ENCODE measurements at regions not wholly inside any gene's neighbourhood (a gene's known extent, or its start where the extent isn't known, plus 50 kb on each side); places are given as distances from the start of the nearest gene placed in this dataset.
"Not testable (repeated sequence)": the region's sequence is repeated elsewhere in the genome, so short reads cannot be mapped to it uniquely, and the experiment has no call there.

- ATAC-seq (no peak), DNase-seq (no peak)
- no peak for TF ChIP-seq CTCF (IDR thresholded peaks at IDR 0.05)
- Histone ChIP-seq H3K4me3 (no peak overlapping the region), H3K4me1 (ENCODE audit: low read depth) (no peaks in the 10 kb centered on the region), H3K36me3 (ENCODE audit: low read depth) (no peaks in the 10 kb centered on the region), H3K9me3 (no peaks in the 10 kb centered on the region)
- intact Hi-C loops (cut with DNase I, micrococcal nuclease): no loop called here
Observed at GRCh38 chr17:20721171-20721570, 141.6 kb downstream of the CDRT15L2 start.

GRCh38 chr17:20724391-20724790 lies 144.9 kb downstream of the CDRT15L2 start:
- H3K36me3 ChIP-seq (ENCODE audit: low read depth); H3K4me3 ChIP-seq; H3K4me1 ChIP-seq (ENCODE audit: low read depth); H3K9me3 ChIP-seq; DNase-seq; intact Hi-C loops (cut with DNase I, micrococcal nuclease): not testable (repeated sequence)
- ATAC-seq: peak; percentile 31

- intact Hi-C loops (cut with DNase I, micrococcal nuclease); ATAC-seq; H3K36me3 ChIP-seq (ENCODE audit: low read depth); H3K4me3 ChIP-seq; H3K4me1 ChIP-seq (ENCODE audit: low read depth); H3K9me3 ChIP-seq; DNase-seq: not testable (repeated sequence)
Observed at GRCh38 chr17:20727201-20727600, 147.7 kb downstream of the CDRT15L2 start.

GRCh38 chr17:20728181-20728580 lies 148.7 kb downstream of the CDRT15L2 start:
- intact Hi-C loops (cut with DNase I, micrococcal nuclease): no loop called here
- TF ChIP-seq CTCF (IDR thresholded peaks at IDR 0.05): no peak
- no peak for ATAC-seq

GRCh38 chr17:20731131-20731530 lies 151.6 kb downstream of the CDRT15L2 start:
- intact Hi-C loops (cut with DNase I, micrococcal nuclease); H3K4me1 ChIP-seq (ENCODE audit: low read depth); ATAC-seq; H3K4me3 ChIP-seq; H3K36me3 ChIP-seq (ENCODE audit: low read depth); H3K9me3 ChIP-seq; DNase-seq: not testable (repeated sequence)

More at GRCh38 chr17:20728181-20728580, 148.7 kb downstream of the CDRT15L2 start:
- Histone ChIP-seq H3K36me3 (ENCODE audit: low read depth) (no peaks in the 10 kb centered on the region), H3K4me3 (no peak overlapping the region), H3K4me1 (ENCODE audit: low read depth) (no peaks in the 10 kb centered on the region), H3K9me3 (no peaks in the 10 kb centered on the region)
- DNase-seq: no peak

- intact Hi-C loops (cut with DNase I, micrococcal nuclease): no loop called here
- Histone ChIP-seq H3K4me1 (ENCODE audit: low read depth) (no peaks in the 10 kb centered on the region), H3K9me3 (no peaks in the 10 kb centered on the region), H3K36me3 (ENCODE audit: low read depth) (no peaks in the 10 kb centered on the region), H3K4me3 (no peak overlapping the region)
- ATAC-seq: no peak
- no peak for DNase-seq
- no peak for TF ChIP-seq CTCF (IDR thresholded peaks at IDR 0.05)
Observed at GRCh38 chr17:20733923-20734322, 154.4 kb downstream of the CDRT15L2 start.

GRCh38 chr17:20735796-20736195 lies 156.3 kb downstream of the CDRT15L2 start:
- Histone ChIP-seq H3K4me3 (no peak overlapping the region), H3K4me1 (ENCODE audit: low read depth) (no peaks in the 10 kb centered on the region), H3K36me3 (ENCODE audit: low read depth) (no peaks in the 10 kb centered on the region), H3K9me3 (no peaks in the 10 kb centered on the region)
- no peak for TF ChIP-seq CTCF (IDR thresholded peaks at IDR 0.05)
- DNase-seq: no peak
- intact Hi-C loops (cut with DNase I, micrococcal nuclease): no loop called here
- peak; percentile 54 for ATAC-seq

- H3K36me3 ChIP-seq (ENCODE audit: low read depth); intact Hi-C loops (cut with DNase I, micrococcal nuclease); DNase-seq; H3K4me1 ChIP-seq (ENCODE audit: low read depth); H3K9me3 ChIP-seq; ATAC-seq; H3K4me3 ChIP-seq: not testable (repeated sequence)
Observed at GRCh38 chr17:20737636-20738035, 158.1 kb downstream of the CDRT15L2 start.
